ENCODE measurements at regions not wholly inside any gene's neighbourhood (a gene's known extent, or its start where the extent isn't known, plus 50 kb on each side); places are given as distances from the start of the nearest gene placed in this dataset.

- H3K4me3 ChIP-seq = no peak overlapping the region
- no peak for ATAC-seq
- H3K27ac ChIP-seq = no peak overlapping the region
- no peaks in the 10 kb centered on the region for H3K4me1 ChIP-seq
- peaks cover 12% of the 10 kb centered on the region for H3K27me3 ChIP-seq
- no peak for TF ChIP-seq CTCF (IDR thresholded peaks at IDR 0.05)
- H3K36me3 ChIP-seq = no peaks in the 10 kb centered on the region
- intact Hi-C loops (cut with DNase I) = no loop called here
- no peaks in the 10 kb centered on the region for H3K9me3 ChIP-seq
- no peak for DNase-seq
Measured at GRCh38 chr19:31160336-31160926, 188.8 kb downstream of the TSHZ3 start.

- H3K9me3 ChIP-seq = no peaks in the 10 kb centered on the region
Measured at GRCh38 chr19:31154021-31154420, 195.2 kb downstream of the TSHZ3 start.

GRCh38 chr19:31152906-31153305 lies 196.3 kb downstream of the TSHZ3 start:
- Histone ChIP-seq H3K4me3 (no peak overlapping the region), H3K9me3 (no peaks in the 10 kb centered on the region), H3K4me1 (no peaks in the 10 kb centered on the region), H3K27me3 (no peaks in the 10 kb centered on the region), H3K36me3 (no peaks in the 10 kb centered on the region), H3K27ac (no peak overlapping the region)
- intact Hi-C loops (cut with DNase I) = no loop called here
- no peak for ATAC-seq
- DNase-seq = no peak
- no peak for TF ChIP-seq CTCF (IDR thresholded peaks at IDR 0.05)

More at GRCh38 chr19:31154021-31154420, 195.2 kb downstream of the TSHZ3 start:
- H3K27me3 ChIP-seq = no peaks in the 10 kb centered on the region
- H3K4me3 ChIP-seq = no peak overlapping the region
- TF ChIP-seq CTCF (IDR thresholded peaks at IDR 0.05) = no peak
- no peak overlapping the region for H3K27ac ChIP-seq
- ATAC-seq = no peak
- no peaks in the 10 kb centered on the region for H3K36me3 ChIP-seq
- DNase-seq = no peak
- no peaks in the 10 kb centered on the region for H3K4me1 ChIP-seq
- intact Hi-C loops (cut with DNase I) = no loop called here

- no peak for DNase-seq
- no peak for TF ChIP-seq CTCF (IDR thresholded peaks at IDR 0.05)
- intact Hi-C loops (cut with DNase I) = no loop called here
- Histone ChIP-seq H3K27me3 (no peaks in the 10 kb centered on the region), H3K36me3 (no peaks in the 10 kb centered on the region), H3K27ac (no peak overlapping the region), H3K4me1 (no peaks in the 10 kb centered on the region), H3K9me3 (no peaks in the 10 kb centered on the region), H3K4me3 (no peak overlapping the region)
- no peak for ATAC-seq
Measured at GRCh38 chr19:31149441-31149941, 199.7 kb downstream of the TSHZ3 start.

GRCh38 chr19:31148671-31149070 lies 200.6 kb downstream of the TSHZ3 start:
- Histone ChIP-seq H3K27me3 (no peaks in the 10 kb centered on the region), H3K4me3 (no peak overlapping the region), H3K27ac (no peak overlapping the region), H3K4me1 (no peaks in the 10 kb centered on the region), H3K9me3 (no peaks in the 10 kb centered on the region), H3K36me3 (no peaks in the 10 kb centered on the region)
- TF ChIP-seq CTCF (IDR thresholded peaks at IDR 0.05) = no peak
- ATAC-seq = no peak
- DNase-seq = no peak
- intact Hi-C loops (cut with DNase I) = no loop called here

GRCh38 chr19:31147234-31147633 lies 202.0 kb downstream of the TSHZ3 start:
- DNase-seq = no peak

More at GRCh38 chr19:31147234-31147633, 202.0 kb downstream of the TSHZ3 start:
- Histone ChIP-seq H3K4me1 (no peaks in the 10 kb centered on the region), H3K9me3 (no peaks in the 10 kb centered on the region), H3K4me3 (no peak overlapping the region), H3K27ac (no peak overlapping the region), H3K36me3 (no peaks in the 10 kb centered on the region), H3K27me3 (no peaks in the 10 kb centered on the region)
- TF ChIP-seq CTCF (IDR thresholded peaks at IDR 0.05) = no peak
- intact Hi-C loops (cut with DNase I) = no loop called here
- ATAC-seq = no peak
